ENCODE measurements at regions not wholly inside any gene's neighbourhood (a gene's known extent, or its start where the extent isn't known, plus 50 kb on each side); places are given as distances from the start of the nearest gene placed in this dataset.
"Not testable (repeated sequence)": the region's sequence is repeated elsewhere in the genome, so short reads cannot be mapped to it uniquely, and the experiment has no call there.

DNA sequence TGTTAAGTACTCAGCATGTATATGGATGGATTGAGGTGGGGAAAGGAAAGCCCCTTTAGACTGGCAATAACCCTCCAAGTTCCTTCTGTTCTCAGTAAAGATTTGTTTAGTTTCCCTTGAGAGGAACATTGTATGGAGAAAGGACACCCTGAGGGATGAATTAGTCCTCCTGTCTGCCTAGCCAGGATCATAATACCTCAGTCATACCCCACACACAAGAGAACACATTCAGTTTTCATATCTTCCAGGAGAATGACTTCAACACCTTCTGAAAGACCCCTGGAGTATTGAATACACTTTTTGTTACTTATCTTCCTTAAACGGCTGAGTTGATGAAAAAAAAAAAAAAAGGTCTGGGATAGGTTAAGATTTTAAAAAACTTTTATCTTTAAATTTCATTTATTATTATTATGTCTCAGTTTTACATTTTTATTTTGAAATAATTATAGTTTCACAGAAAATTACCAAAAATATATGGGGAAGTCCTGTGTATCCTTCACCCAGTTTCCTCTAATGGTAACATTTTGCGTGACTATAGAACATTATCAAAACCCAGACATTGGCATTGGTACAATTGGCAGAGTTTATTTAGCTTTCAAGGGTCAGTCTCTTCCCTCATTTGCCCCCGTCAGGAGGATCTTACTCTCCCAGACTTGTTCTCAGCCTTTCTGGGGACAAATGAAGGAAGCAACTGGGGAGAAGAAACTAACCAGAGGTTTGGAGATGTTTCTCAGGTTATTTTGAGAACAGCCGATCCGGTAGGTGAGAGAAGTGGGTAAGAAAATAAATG lies 88.0 kb downstream of the ACTBL2 start:
- DNase-seq, result no peak

DNA sequence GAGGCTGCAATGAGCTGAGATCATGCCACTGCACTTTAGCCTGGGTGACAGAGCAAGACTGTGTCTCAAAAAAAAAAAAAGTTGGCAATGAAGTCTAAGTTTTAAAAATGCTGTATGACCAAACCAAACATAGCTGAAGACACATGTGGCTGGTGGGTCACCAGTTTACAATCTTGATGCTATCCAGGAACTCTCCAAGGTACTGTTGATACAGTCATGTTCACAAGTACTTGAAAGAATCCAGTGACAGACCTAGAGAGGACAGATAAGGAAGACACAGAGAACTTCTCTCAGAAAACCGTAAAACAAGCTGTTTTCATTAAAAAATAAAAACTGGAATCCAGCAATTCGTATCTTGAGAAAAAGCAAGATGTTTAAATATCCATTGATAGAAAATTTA lies 95.7 kb downstream of the ACTBL2 start:
- peak; percentile 5 for DNase-seq

DNA sequence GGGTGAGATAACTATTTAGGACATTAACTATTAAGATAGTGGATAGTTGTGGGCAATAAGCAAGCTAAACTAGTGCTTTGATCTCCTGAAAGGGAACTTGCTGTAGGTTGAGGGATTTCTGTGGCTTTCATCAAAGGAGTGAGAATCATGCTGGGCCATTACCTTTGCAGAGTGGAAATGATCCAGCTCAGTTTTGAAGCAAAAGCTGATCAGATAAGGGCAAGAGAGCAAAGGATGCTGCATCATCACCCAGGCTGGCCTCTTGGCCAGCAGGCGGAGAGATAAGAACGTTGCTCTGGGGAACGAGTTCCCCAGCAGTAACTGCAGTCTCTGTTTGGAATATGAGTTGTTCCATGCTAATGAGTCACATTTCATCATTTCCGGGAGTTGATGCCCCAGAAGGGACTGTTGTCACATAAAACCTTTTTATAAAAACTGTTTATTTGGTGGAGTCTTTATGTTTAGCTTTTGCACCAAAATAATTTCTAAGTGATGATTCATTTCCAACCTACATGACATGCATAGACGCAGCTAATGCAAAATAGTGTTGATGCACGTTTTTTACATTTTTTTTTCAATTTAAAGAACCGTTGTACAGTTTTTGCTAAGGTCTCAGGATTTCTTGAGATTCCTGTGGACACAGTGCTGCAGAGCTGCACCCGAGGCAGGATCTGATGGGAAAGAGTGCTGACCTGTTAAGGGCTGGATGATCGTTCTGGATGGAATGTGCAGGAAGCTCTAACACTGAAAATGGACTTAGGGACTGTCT lies 99.3 kb downstream of the ACTBL2 start:
- peak; percentile 47 for DNase-seq

GRCh38 chr5:57382655-57383054 lies 100.0 kb downstream of the ACTBL2 start:
- no peak for DNase-seq

GRCh38 chr5:57370376-57370775 lies 112.2 kb downstream of the ACTBL2 start:
- peak; percentile 48 for DNase-seq

GRCh38 chr5:57368010-57368409 lies 114.6 kb downstream of the ACTBL2 start:
- DNase-seq, result no peak

- DNase-seq, result no peak
These were observed 115.9 kb downstream of the ACTBL2 start for GRCh38 chr5:57366744-57367143.

- no peak for DNase-seq
These were observed 119.7 kb downstream of the ACTBL2 start for GRCh38 chr5:57362951-57363350.

DNA sequence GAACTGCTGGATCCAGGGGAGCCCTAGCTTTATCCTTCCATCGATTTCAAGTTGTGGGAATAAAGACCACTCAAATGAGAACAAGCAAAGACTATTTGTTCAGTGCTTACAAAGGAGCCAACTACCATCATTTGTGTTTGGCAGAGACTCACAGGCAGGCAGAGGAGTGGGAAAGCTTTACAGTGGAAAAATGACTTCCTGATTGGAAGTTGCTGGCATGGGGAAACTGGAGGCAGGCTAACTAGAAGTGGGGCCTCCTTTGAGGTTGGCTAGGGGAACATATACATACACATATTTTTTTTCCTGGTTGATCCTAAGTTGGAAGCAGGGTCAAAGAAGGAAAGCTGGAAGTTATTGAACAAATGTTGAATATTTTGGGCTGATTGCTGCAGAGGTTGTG lies 121.7 kb downstream of the ACTBL2 start:
- DNase-seq, result no peak

DNA sequence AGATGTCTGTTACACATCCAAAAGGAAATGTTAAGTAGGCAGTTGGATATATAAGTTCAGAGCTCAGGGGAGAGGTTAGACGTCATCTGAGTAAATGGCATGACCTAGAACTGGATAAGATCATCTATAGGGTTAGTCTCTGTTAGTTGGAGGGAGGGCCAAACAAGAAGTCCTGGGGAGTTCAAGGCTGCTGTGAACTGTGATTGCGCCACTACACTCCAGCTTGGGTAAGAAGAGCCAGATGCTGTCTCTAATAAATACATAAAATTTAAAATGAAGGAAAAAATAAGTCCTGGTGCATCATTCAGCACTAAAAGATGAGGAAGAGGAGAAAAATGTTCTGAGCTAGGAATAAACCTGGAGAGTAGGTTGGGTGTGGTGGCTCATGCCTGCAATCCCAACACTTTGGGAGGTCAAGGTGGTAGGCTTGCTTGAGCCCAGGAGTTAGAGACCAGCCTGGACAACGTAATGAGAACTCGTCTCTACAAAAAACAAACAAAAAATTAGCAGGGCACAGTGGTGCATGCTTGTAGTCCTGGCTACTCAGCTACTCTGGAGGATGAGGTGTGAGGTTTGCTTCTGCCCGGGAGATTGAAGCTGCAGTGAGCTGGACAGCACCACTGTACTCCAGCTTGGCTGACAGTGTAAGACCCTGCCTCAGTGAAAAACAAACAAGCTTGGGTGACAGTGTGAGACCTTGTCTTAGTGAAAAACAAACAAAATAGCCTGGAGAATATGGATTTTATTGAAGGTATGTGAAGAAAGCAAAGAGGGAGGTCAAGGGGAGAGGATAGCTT lies 123.6 kb downstream of the ACTBL2 start:
- DNase-seq, result no peak

DNA sequence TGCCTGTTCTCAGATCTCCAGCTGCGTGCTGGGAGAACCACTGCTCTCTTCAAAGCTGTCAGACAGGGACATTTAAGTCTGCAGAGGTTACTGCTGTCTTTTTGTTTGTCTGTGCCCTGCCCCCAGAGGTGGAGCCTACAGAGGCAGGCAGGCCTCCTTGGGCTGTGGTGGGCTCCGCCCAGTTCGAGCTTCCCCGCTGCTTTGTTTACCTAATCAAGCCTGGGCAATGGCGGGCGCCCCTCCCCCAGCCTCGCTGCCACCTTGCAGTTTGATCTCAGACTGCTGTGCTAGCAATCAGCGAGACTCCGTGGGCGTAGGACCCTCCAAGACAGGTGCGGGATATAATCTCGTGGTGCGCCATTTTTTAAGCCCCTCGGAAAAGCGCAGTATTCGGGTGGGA lies 125.8 kb downstream of the ACTBL2 start:
- not testable (repeated sequence) for DNase-seq

DNA sequence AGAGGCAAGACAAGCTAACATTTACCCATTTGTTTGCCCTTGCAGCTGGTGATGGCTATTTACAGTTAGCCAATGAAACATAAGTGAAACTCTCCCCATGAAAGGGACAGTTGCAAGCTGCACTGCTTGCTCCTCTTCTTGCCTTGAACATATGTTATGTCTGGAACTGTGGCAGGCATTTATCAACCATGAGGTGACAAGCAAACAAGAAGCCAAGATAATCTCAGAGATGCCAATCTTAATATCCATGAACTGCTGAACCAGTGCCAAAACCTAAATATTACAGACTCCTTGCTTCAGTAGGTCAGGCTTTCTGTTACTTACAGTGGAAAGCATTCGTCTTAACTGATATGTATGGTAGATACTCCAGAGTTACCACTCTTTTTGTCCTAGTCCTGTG lies 133.4 kb downstream of the ACTBL2 start:
- DNase-seq, result no peak

DNA sequence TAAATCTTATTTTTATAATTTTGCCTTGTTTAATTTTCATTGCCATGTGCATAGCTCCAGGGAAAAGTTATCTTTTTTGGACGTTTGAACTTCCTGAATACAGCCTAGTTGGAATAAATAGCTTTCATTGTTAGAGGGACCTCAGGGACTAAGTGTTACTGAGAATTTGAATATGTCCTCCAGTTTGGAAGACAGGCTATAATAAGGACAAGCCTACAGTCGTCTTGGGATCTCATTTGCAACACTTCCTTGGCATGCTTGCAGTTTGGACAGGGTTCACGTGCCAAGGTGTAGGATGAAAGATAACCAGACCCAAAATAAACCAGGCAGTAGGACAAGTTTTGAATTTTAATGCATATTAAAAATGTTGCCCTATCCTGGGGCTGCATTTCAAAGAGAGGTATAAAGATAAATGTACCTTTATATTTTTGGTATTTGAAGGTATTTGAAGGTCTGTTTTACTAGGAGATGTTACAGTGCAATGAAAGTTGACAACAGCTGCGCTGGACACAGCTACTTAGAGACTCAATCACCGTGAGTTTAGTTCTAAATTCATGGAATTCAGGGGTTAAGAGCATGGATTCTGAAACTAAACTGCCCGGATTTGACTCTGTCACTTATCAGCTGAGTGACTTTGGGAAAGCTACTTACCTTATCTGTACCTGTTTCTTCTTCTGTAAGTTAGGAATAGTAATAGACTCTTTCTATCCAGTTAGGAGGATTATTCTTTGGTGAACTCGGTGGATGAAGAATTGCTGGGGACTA lies 134.1 kb downstream of the ACTBL2 start:
- no peak for DNase-seq

- DNase-seq, result no peak
These were observed 136.3 kb downstream of the ACTBL2 start for GRCh38 chr5:57346328-57346727.

DNA sequence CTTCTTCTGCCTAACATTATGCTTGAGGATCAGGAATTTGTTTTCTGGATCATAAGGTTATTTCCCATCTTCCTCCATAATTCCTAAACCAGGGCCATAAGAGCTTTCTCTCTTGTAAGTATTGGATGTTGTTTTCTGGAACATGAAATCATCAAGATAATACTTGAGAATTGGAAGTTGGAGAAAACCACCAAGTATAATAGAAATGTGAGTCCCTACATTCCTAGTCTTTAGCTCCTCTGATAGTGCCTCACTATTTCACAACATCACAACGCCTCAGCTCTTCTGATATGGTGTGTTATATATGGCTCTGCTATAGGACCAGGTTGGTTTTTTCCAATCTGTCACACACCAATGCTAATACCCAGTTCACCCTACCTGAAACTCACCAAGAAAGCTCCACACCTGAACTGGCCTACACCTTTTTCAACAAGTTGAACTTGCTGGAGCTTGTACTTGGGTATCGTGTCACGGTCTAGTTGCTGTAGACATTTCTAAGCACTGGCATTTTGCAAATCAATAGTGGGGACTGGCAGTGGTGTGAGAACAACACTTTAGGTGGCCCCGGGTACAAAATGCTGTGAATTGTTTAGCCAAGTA lies 141.1 kb downstream of the ACTBL2 start:
- no peak for DNase-seq

- DNase-seq, result no peak
These were observed 141.9 kb downstream of the ACTBL2 start for GRCh38 chr5:57340681-57341080.

GRCh38 chr5:57339521-57339920 lies 143.1 kb downstream of the ACTBL2 start:
- DNase-seq, result no peak

- DNase-seq, result no peak
These were observed 143.7 kb downstream of the ACTBL2 start for GRCh38 chr5:57338868-57339340.

GRCh38 chr5:57338068-57338867 lies 144.3 kb downstream of the ACTBL2 start:
- peak; percentile 83 for DNase-seq

DNA sequence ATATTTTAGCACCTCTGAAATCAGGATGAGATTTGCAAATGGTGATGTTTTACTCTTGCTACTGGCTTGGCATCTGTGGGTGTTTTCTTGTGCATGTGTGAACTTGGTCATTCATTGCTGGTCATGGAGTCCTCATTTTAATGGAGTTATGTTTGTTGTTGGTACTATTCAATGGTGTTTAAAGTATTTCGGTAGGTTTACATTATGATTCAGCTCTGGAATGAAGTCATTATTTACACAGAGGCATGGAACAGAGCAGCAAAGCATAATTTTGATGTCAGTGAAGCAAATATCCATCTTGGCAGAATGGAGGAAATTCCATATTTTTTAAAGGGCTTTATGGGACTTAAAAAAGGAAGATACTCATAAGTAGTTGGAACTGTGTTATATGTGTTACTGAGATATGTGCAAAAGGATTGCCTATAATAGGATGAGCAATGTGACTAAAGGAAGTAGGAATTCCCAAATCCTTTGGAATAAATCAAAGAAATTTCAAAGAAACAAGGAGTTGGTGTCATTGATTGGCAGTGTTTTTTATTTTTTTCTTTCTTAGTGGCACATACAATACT lies 147.4 kb downstream of the ACTBL2 start:
- DNase-seq, result peak; percentile 87

GRCh38 chr5:57334475-57334874 lies 148.1 kb downstream of the ACTBL2 start:
- DNase-seq, result peak; percentile 18

Measured in DMS53 (cell line).